Liver (tissue), 8 donors: ENCODE measurements at regions not wholly inside any gene's neighbourhood (a gene's known extent, or its start where the extent isn't known, plus 50 kb on each side); places are given as distances from the start of the nearest gene placed in this dataset.

Source experiments
- DNase-seq: peaks from one replicate; pipeline ENCODE4 v3.0.0-alpha.2; 2017; ENCODE audit warnings: low spot score
- H3K27ac ChIP-seq, 2 donors: one replicate each; pipeline ENCODE4 v1.7.0; 2013; ENCODE audit warnings: inconsistent platforms in 2 of 2, low read length in 2 of 2, control low read depth in 1 of 2, low read depth in 1 of 2, mild to moderate bottlenecking in 1 of 2
- H3K27me3 ChIP-seq, 4 donors: one replicate each; pipeline versions ENCODE4 v1.6.1 to v1.7.0; 2013; ENCODE audit warnings: low read length in 3 of 4, inconsistent platforms in 1 of 4, mild to moderate bottlenecking in 1 of 4, moderate library complexity in 1 of 4; ENCODE audit not compliant: control insufficient read depth in 4 of 4, insufficient read depth in 4 of 4
- H3K36me3 ChIP-seq, 4 donors: one replicate each; pipeline versions ENCODE4 v1.6.1 to v1.7.0; 2013; ENCODE audit warnings: low read length in 3 of 4, mild to moderate bottlenecking in 3 of 4, low read depth in 1 of 4, moderate library complexity in 1 of 4; ENCODE audit not compliant: control insufficient read depth in 4 of 4, insufficient read depth in 3 of 4
- H3K4me1 ChIP-seq, 4 donors: one replicate each; pipeline versions ENCODE4 v1.6.1 to v1.7.0; 2013; ENCODE audit warnings: low read length in 3 of 4, mild to moderate bottlenecking in 3 of 4, moderate library complexity in 1 of 4; ENCODE audit not compliant: control insufficient read depth in 4 of 4, insufficient read depth in 4 of 4
- H3K4me3 ChIP-seq, 3 donors: one replicate each; pipeline versions ENCODE4 v1.6.1 to v1.7.0; 2013; ENCODE audit warnings: low read length in 3 of 3, control low read depth in 1 of 3, low read depth in 1 of 3, mild to moderate bottlenecking in 1 of 3
- H3K9ac ChIP-seq, 2 donors: one replicate each; pipeline ENCODE4 v1.7.0; 2013; ENCODE audit warnings: low read length in 2 of 2, mild to moderate bottlenecking in 2 of 2, moderate library complexity in 2 of 2, control low read depth in 1 of 2, low read depth in 1 of 2
- H3K9me3 ChIP-seq, 4 donors: one replicate each; pipeline versions ENCODE4 v1.6.1 to v1.7.0; 2013; ENCODE audit warnings: low read length in 3 of 4; ENCODE audit not compliant: control insufficient read depth in 4 of 4
- CTCF ChIP-seq: fragments of 150-350 bp; IDR thresholded peaks from 2 replicates; pipeline ENCODE4 v1.5.1; 2017; ENCODE audit warnings: improper control_type of control experiment, low read depth, low read length; ENCODE audit not compliant: missing input control
- EGR1 ChIP-seq, 2 donors: IDR thresholded peaks; 2 replicates each; pipeline ENCODE4 v1.6.1; 2016 to 2018; ENCODE audit warnings: antibody characterized with exemption in 2 of 2, low read depth in 2 of 2
- FOXA1 ChIP-seq: IDR thresholded peaks from 2 replicates; pipeline ENCODE4 v1.6.1; 2016; ENCODE audit warnings: antibody characterized with exemption
- FOXA2 ChIP-seq: IDR thresholded peaks from 2 replicates; pipeline ENCODE4 v1.6.1; 2016; ENCODE audit warnings: antibody characterized with exemption
- GABPA ChIP-seq, 2 donors: IDR thresholded peaks in 1 of 2; conservative IDR thresholded peaks in 1 of 2; 2 replicates each; pipeline ENCODE4 v1.6.1; 2016; ENCODE audit warnings: antibody characterized with exemption in 2 of 2, mild to moderate bottlenecking in 1 of 2, moderate library complexity in 1 of 2
- HNF4A ChIP-seq, 2 donors: conservative IDR thresholded peaks; 2 replicates each; pipeline ENCODE4 v1.6.1; 2016; ENCODE audit warnings: antibody characterized with exemption in 2 of 2, mild to moderate bottlenecking in 2 of 2
- HNF4G ChIP-seq: IDR thresholded peaks from 2 replicates; pipeline ENCODE4 v1.6.1; 2016; ENCODE audit warnings: antibody characterized with exemption
- JUND ChIP-seq, 2 donors: IDR thresholded peaks; 2 replicates each; pipeline ENCODE4 v1.6.1; 2016; ENCODE audit warnings: antibody characterized with exemption in 2 of 2
- MAX ChIP-seq: IDR thresholded peaks from 2 replicates; pipeline ENCODE4 v1.6.1; 2016; ENCODE audit warnings: antibody characterized with exemption
- NR2F2 ChIP-seq: IDR thresholded peaks from 2 replicates; pipeline ENCODE4 v1.6.1; 2016; ENCODE audit warnings: antibody characterized with exemption
- RAD21 ChIP-seq, 2 donors: IDR thresholded peaks; 2 replicates each; pipeline ENCODE4 v1.6.1; 2016; ENCODE audit warnings: antibody characterized with exemption in 2 of 2, mild to moderate bottlenecking in 2 of 2
- REST ChIP-seq: IDR thresholded peaks from 2 replicates; pipeline ENCODE4 v1.6.1; 2016; ENCODE audit warnings: antibody characterized with exemption, mild to moderate bottlenecking
- RXRA ChIP-seq, 2 donors: IDR thresholded peaks; 2 replicates each; pipeline ENCODE4 v1.6.1; 2017 to 2018; ENCODE audit warnings: antibody characterized with exemption in 2 of 2, mild to moderate bottlenecking in 1 of 2
- SP1 ChIP-seq: IDR thresholded peaks from 2 replicates; pipeline ENCODE4 v1.6.1; 2018; ENCODE audit warnings: antibody characterized with exemption, mild to moderate bottlenecking
- TAF1 ChIP-seq: conservative IDR thresholded peaks from 2 replicates; pipeline ENCODE4 v1.6.1; 2016; ENCODE audit warnings: antibody characterized with exemption, mild to moderate bottlenecking
- YY1 ChIP-seq: IDR thresholded peaks from 2 replicates; pipeline ENCODE4 v1.6.1; 2016; ENCODE audit warnings: antibody characterized with exemption, mild to moderate bottlenecking
- ZBTB33 ChIP-seq: IDR thresholded peaks from 2 replicates; pipeline ENCODE4 v1.6.1; 2016; ENCODE audit warnings: antibody characterized with exemption
- WGBS: extraction: QIAGEN DNeasy Blood & Tissue Kit; methylation state at CpG from one replicate; pipeline ENCODE4 v1.1.7; 2013; 5-methylcytosine and 5-hydroxymethylcytosine counted together
- TF ChIP-seq, protein P1 (sequence below): IDR thresholded peaks from 2 replicates; pipeline ENCODE4 v1.6.1; 2016; ENCODE audit warnings: antibody characterized with exemption
- donor health status: healthy.
- donor health status: healthy.
- donor health status: healthy.
- donor health status: healthy.
- donor health status: healthy.

- Histone ChIP-seq H3K9me3 (peaks cover 0 to 3% (median 0%) of the 10 kb centered on the region in 4 donors), H3K4me3 (no peak overlapping the region), H3K27me3 (no peaks in the 10 kb centered on the region), H3K27ac (no peak overlapping the region), H3K4me1 (peaks cover 0 to 6% (median 0%) of the 10 kb centered on the region in 4 donors), H3K9ac (no peak overlapping the region), H3K36me3 (no peaks in the 10 kb centered on the region)
- TF ChIP-seq HNF4G = no peak
- TF ChIP-seq TAF1 = no peak
- TF ChIP-seq SP1 = no peak
- TF ChIP-seq MAX = no peak
- TF ChIP-seq CTCF = no peak
- no peak for TF ChIP-seq REST
- TF ChIP-seq, protein P1, sequence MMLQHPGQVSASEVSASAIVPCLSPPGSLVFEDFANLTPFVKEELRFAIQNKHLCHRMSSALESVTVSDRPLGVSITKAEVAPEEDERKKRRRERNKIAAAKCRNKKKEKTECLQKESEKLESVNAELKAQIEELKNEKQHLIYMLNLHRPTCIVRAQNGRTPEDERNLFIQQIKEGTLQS = no peak
- TF ChIP-seq GABPA (IDR thresholded peaks at IDR 0.05 in 1 of 2, conservative IDR thresholded peaks at IDR 0.05 in 1 of 2) = no peak
- TF ChIP-seq FOXA1 = no peak
- no peak for TF ChIP-seq NR2F2
- no peak for TF ChIP-seq FOXA2
- TF ChIP-seq ZBTB33 = no peak
- 60% methylated on average over 1 of the region's 1 CpG for WGBS
- no peak for DNase-seq
Observed at GRCh38 chr10:6353526-6353925, 150.8 kb downstream of the PFKFB3 start.

- Histone ChIP-seq H3K4me3 (no peak overlapping the region), H3K9me3 (peaks cover 0 to 3% (median 0%) of the 10 kb centered on the region in 4 donors), H3K36me3 (no peaks in the 10 kb centered on the region), H3K9ac (no peak overlapping the region), H3K27me3 (no peaks in the 10 kb centered on the region), H3K4me1 (peaks cover 0 to 6% (median 0%) of the 10 kb centered on the region in 4 donors), H3K27ac (no peak overlapping the region)
- DNase-seq = no peak
- 93% methylated on average over 5 of the region's 5 CpGs for WGBS
- TF ChIP-seq REST = no peak
- TF ChIP-seq RXRA (IDR thresholded peaks at IDR 0.05) = no peak
- no peak for TF ChIP-seq NR2F2
- no peak for TF ChIP-seq HNF4G
- no peak for TF ChIP-seq YY1
- no peak for TF ChIP-seq FOXA2
- TF ChIP-seq JUND (IDR thresholded peaks at IDR 0.05) = no peak
- TF ChIP-seq HNF4A (conservative IDR thresholded peaks at IDR 0.05) = no peak
- TF ChIP-seq, protein P1 = no peak
- TF ChIP-seq FOXA1 = no peak
- no peak for TF ChIP-seq EGR1 (IDR thresholded peaks at IDR 0.05; ENCODE audit: low read depth in 2 of 2)
- no peak for TF ChIP-seq RAD21 (IDR thresholded peaks at IDR 0.05)
- no peak for TF ChIP-seq ZBTB33
Observed at GRCh38 chr10:6354168-6354772, 151.5 kb downstream of the PFKFB3 start.
